DMS79 treated with DMSO at 0.1 percent for 48 hours (cell line): ENCODE measurements at regions not wholly inside any gene's neighbourhood (a gene's known extent, or its start where the extent isn't known, plus 50 kb on each side); places are given as distances from the start of the nearest gene placed in this dataset.
"Not testable (repeated sequence)": the region's sequence is repeated elsewhere in the genome, so short reads cannot be mapped to it uniquely, and the experiment has no call there.

Source experiments
- DNase-seq: peaks from one replicate; lab custom pipeline; 2025; lab: John Stamatoyannopoulos, UW

GRCh38 chr10:44176311-44176710 lies 208.6 kb downstream of the CXCL12 start:
- no peak for DNase-seq

- DNase-seq, result no peak
These were observed 211.3 kb downstream of the CXCL12 start for GRCh38 chr10:44173608-44173894.

- DNase-seq, result no peak
These were observed 211.9 kb downstream of the CXCL12 start for GRCh38 chr10:44172883-44173607.

GRCh38 chr10:44171765-44172164 lies 213.1 kb downstream of the CXCL12 start:
- DNase-seq, result no peak

GRCh38 chr10:44168478-44168877 lies 216.4 kb downstream of the CXCL12 start:
- DNase-seq, result no peak

- DNase-seq, result no peak
These were observed 217.1 kb downstream of the CXCL12 start for GRCh38 chr10:44167752-44168151.

- DNase-seq, result no peak
These were observed 218.5 kb downstream of the CXCL12 start for GRCh38 chr10:44166441-44166840.

- DNase-seq, result no peak
These were observed 220.5 kb downstream of the CXCL12 start for GRCh38 chr10:44164251-44164956.

- no peak for DNase-seq
These were observed 223.7 kb downstream of the CXCL12 start for GRCh38 chr10:44161184-44161583.

- no peak for DNase-seq
These were observed 227.3 kb downstream of the CXCL12 start for GRCh38 chr10:44157574-44157973.

- DNase-seq, result no peak
These were observed 229.9 kb downstream of the CXCL12 start for GRCh38 chr10:44154956-44155355.

GRCh38 chr10:44153918-44154670 lies 230.8 kb downstream of the CXCL12 start:
- no peak for DNase-seq

- no peak for DNase-seq
These were observed 241.3 kb downstream of the CXCL12 start for GRCh38 chr10:44143556-44143955.

- DNase-seq, result no peak
These were observed 252.3 kb downstream of the CXCL12 start for GRCh38 chr10:44132361-44133289.

- no peak for DNase-seq
These were observed 258.6 kb downstream of the CXCL12 start for GRCh38 chr10:44126291-44126717.

- no peak for DNase-seq
These were observed 259.0 kb downstream of the CXCL12 start for GRCh38 chr10:44125879-44126278.

GRCh38 chr10:44118500-44118899 lies 266.4 kb downstream of the CXCL12 start:
- DNase-seq, result no peak

- DNase-seq, result no peak
These were observed 268.4 kb downstream of the CXCL12 start for GRCh38 chr10:44116474-44116873.

- DNase-seq, result no peak
These were observed 269.4 kb downstream of the CXCL12 start for GRCh38 chr10:44115516-44115915.

- no peak for DNase-seq
These were observed 270.5 kb downstream of the CXCL12 start for GRCh38 chr10:44114441-44114840.

- not testable (repeated sequence) for DNase-seq
These were observed 272.6 kb downstream of the CXCL12 start for GRCh38 chr10:44112280-44112679.

- DNase-seq, result no peak
These were observed 279.2 kb downstream of the CXCL12 start for GRCh38 chr10:44105696-44106095.
